Stimulated activated CD4-positive, alpha-beta T cell treated with anti-CD3 and anti-CD28 coated beads, Interleukin-12 subunit alpha, Interleukin-12 subunit beta, amount 100 ng/mL, for 24 hours (primary cell): ENCODE measurements at regions not wholly inside any gene's neighbourhood (a gene's known extent, or its start where the extent isn't known, plus 50 kb on each side); places are given as distances from the start of the nearest gene placed in this dataset.

Experiments used
- DNase-seq, 2 experiments: peaks; one replicate each; pipeline ENCODE4 v3.0.0-alpha.2; 2020; ENCODE audit warnings: low read depth in 2 of 2

- DNase-seq: no peak
These were observed 61.1 kb upstream of the MARCKS start for GRCh38 chr6:113796038-113796437.

- DNase-seq: no peak
These were observed 54.4 kb upstream of the MARCKS start for GRCh38 chr6:113802779-113803178.

GRCh38 chr6:113805173-113805790 is 51.9 kb upstream of the MARCKS start:
- DNase-seq: no peak

DNA sequence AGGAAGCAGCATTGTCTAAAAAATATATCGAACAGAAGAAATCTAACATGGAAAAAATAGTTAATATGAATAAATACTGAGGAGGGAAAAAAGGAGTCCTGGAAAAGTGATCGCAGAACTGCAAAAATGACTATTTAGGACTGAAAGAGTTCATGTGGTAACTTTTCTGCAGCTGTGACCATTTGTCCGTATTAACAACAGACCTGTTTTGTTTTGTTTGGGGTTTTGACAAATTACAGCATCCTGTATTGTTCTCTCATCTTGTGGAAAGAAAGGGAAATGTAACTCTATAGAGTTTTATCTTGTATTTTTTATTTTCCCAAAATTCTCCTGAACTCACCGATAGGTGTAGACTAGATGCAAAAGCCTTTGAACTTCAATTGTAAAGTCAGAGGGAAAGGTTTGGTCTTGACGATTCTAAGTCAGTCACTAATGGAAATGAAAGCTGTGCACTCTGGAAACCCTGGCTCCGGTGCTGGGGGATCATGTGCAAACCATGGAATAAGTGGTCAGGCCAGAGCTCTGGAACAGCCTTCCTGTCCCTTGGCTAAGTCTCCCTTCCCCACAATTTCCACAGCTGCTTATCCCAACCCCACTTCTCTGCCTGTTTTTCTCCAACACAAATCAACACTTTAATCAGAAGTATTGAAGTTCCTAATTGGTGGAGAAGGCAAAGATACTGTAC is 51.2 kb upstream of the MARCKS start:
- no peak for DNase-seq
